CD4-positive, alpha-beta T cell (primary cell): ENCODE measurements at regions not wholly inside any gene's neighbourhood (a gene's known extent, or its start where the extent isn't known, plus 50 kb on each side); places are given as distances from the start of the nearest gene placed in this dataset.
"Not testable (repeated sequence)": the region's sequence is repeated elsewhere in the genome, so short reads cannot be mapped to it uniquely, and the experiment has no call there.

Experiments
- ATAC-seq: fragments of 200-7000 bp; cut with Tn5 transposase; one replicate; pipeline ENCODE4 v1.10.0; 2022; ENCODE audit warnings: mild to moderate bottlenecking; ENCODE audit not compliant: poor library complexity
- CTCF ChIA-PET: fragments of 350-600 bp; sonication (Branson Sonifier 250); formaldehyde crosslinking; loops from one replicate; lab custom pipeline; 2021; ENCODE audit warnings: antibody characterized with exemption, inconsistent platforms; lab: Charles Lee
- POLR2A ChIA-PET: fragments of 350-600 bp; sonication (Branson Sonifier 250); formaldehyde crosslinking; loops from one replicate; lab custom pipeline; 2021; ENCODE audit warnings: antibody characterized with exemption, inconsistent platforms; lab: Charles Lee
- DNase-seq, 14 experiments: peaks; one replicate each; pipeline ENCODE4 v3.0.0-alpha.2; 2013 to 2020; ENCODE audit warnings: mixed read lengths in 2 of 14
- H3K27ac ChIP-seq, 2 donors: one replicate each; pipeline versions ENCODE4 v1.5.1 to v1.7.0; 2013; ENCODE audit warnings: low read length in 2 of 2, low read depth in 1 of 2, mild to moderate bottlenecking in 1 of 2
- H3K27me3 ChIP-seq, 2 experiments: 1 replicate in 1 of 2; 2 replicates in 1 of 2; pipeline versions ENCODE4 v1.6.1 to v1.7.0; 2013; ENCODE audit warnings: low read length in 2 of 2, control low read depth in 1 of 2, mild to moderate bottlenecking in 1 of 2, moderate library complexity in 1 of 2; ENCODE audit not compliant: insufficient read depth in 2 of 2, control insufficient read depth in 1 of 2
- H3K36me3 ChIP-seq: one replicate; pipeline ENCODE4 v1.6.1; 2013; ENCODE audit warnings: low read length, control low read depth; ENCODE audit not compliant: insufficient read depth
- H3K4me1 ChIP-seq: one replicate; pipeline ENCODE4 v1.6.1; 2013; ENCODE audit warnings: low read length, control low read depth; ENCODE audit not compliant: insufficient read depth
- H3K4me3 ChIP-seq: one replicate; pipeline ENCODE4 v1.5.1; 2013; ENCODE audit warnings: mild to moderate bottlenecking, low read length, moderate library complexity
- H3K9me3 ChIP-seq, 2 experiments: 1 replicate in 1 of 2; 2 replicates in 1 of 2; pipeline versions ENCODE4 v1.6.1 to v1.7.0; 2013; ENCODE audit warnings: low read length in 2 of 2, mild to moderate bottlenecking in 2 of 2, control low read depth in 1 of 2, moderate library complexity in 1 of 2; ENCODE audit not compliant: control insufficient read depth in 1 of 2, insufficient read depth in 1 of 2
- H3K27ac Mint-ChIP-seq: one replicate; pipeline ENCODE4 v1.8.0; 2020; ENCODE audit warnings: mixed read lengths
- H3K27me3 Mint-ChIP-seq: one replicate; pipeline ENCODE4 v1.8.0; 2021; ENCODE audit warnings: mixed read lengths
- H3K36me3 Mint-ChIP-seq: one replicate; pipeline ENCODE4 v1.8.0; 2021; ENCODE audit warnings: low read depth, mixed read lengths
- H3K4me1 Mint-ChIP-seq: one replicate; pipeline ENCODE4 v1.8.0; 2021; ENCODE audit warnings: low read depth, mixed read lengths
- H3K4me3 Mint-ChIP-seq: one replicate; pipeline ENCODE4 v1.8.0; 2020; ENCODE audit warnings: mild to moderate bottlenecking, mixed read lengths
- H3K9me3 Mint-ChIP-seq: one replicate; pipeline ENCODE4 v1.8.0; 2020; ENCODE audit warnings: mixed read lengths
- intact Hi-C, 2 experiments: fragments of 100-400 bp; cut with DNase I in 1 of 2; cut with micrococcal nuclease in 1 of 2; formaldehyde crosslinking; loops; one replicate each; pipeline versions ENCODE4 v1.15.1 to v1.9.0; 2023 to 2025; cut with DNase I, micrococcal nuclease
- TF ChIP-seq, protein P1 (sequence below): fragments of 200-600 bp; IDR thresholded peaks from one replicate; pipeline ENCODE4 v1.8.0; 2022; ENCODE audit warnings: antibody characterized with exemption, mild to moderate bottlenecking

DNA sequence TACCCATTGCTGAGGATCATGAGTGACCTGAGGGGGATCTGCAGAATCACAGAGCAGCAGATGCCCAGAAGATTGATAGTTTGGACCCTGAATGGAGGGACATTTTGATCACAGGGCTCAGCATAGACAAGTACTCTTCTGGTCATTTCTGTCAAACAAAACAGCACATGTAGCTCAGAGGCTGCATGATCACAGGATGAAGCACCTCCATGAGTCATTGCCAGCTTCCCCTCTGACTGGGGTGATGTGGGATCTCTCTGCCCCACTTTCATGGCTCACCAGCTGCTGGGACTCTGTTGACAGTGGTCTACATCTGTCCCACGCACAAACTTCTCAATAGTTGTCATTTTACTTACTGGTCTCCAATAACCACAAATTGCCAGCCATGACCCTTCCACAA is 264.1 kb downstream of the RPIA start:
- intact Hi-C loops, result no loop called here
- Histone ChIP-seq H3K9me3 (no peaks in the 10 kb centered on the region), H3K4me3 (no peak overlapping the region), H3K36me3 (no peaks in the 10 kb centered on the region), H3K4me1 (no peaks in the 10 kb centered on the region), H3K27ac (no peak overlapping the region), H3K27me3 (peaks cover 0 to 4% of the 10 kb centered on the region in 2 experiments)
- H3K9me3 Mint-ChIP-seq, result no peaks in the 10 kb centered on the region
- no peak for DNase-seq
- no peak overlapping the region for H3K27ac Mint-ChIP-seq
- H3K27me3 Mint-ChIP-seq, result peaks cover 25% of the 10 kb centered on the region
- ATAC-seq, result no peak
- CTCF ChIA-PET, result no interaction called here
- POLR2A ChIA-PET, result no interaction called here
- no peak overlapping the region for H3K4me3 Mint-ChIP-seq
- TF ChIP-seq, protein P1, sequence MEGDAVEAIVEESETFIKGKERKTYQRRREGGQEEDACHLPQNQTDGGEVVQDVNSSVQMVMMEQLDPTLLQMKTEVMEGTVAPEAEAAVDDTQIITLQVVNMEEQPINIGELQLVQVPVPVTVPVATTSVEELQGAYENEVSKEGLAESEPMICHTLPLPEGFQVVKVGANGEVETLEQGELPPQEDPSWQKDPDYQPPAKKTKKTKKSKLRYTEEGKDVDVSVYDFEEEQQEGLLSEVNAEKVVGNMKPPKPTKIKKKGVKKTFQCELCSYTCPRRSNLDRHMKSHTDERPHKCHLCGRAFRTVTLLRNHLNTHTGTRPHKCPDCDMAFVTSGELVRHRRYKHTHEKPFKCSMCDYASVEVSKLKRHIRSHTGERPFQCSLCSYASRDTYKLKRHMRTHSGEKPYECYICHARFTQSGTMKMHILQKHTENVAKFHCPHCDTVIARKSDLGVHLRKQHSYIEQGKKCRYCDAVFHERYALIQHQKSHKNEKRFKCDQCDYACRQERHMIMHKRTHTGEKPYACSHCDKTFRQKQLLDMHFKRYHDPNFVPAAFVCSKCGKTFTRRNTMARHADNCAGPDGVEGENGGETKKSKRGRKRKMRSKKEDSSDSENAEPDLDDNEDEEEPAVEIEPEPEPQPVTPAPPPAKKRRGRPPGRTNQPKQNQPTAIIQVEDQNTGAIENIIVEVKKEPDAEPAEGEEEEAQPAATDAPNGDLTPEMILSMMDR, result no peak
- no peaks in the 10 kb centered on the region for H3K4me1 Mint-ChIP-seq
- H3K36me3 Mint-ChIP-seq, result no peaks in the 10 kb centered on the region

DNA sequence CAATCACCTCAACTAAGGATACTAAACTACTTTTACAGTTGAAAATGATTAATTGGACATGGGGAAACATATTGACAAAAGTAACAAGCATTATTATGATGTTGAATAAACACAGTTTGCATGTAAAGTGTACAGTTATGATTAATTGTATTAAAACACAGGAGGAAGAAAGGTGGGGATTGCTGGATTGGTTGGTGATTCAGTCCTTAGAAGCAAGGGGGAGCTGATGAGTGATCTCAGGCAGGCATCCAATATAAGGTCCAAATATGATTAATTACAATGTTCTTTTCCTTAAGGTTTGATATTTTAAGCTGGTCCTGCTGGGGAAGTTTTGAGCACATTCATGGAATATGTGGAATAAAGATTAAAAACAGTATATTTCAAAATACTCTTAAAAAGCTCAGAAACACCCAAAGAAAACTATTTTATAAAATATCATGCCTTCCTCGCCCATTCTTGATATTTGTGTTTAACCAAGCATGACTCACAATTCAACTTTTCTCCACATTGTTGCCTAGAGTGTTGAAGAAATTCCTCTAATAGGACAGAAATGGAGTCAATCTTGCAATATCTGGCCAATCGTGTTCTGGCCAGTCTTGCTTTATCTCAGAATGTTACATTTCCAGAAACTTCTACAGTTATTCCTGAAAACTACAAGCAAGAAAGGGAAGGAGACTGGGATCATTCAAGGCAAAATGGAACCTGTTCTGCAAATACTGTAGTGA is 268.2 kb downstream of the RPIA start:
- POLR2A ChIA-PET, result no interaction called here
- intact Hi-C loops, result no loop called here
- Mint-ChIP-seq H3K9me3 (no peaks in the 10 kb centered on the region), H3K27ac (no peak overlapping the region), H3K36me3 (no peaks in the 10 kb centered on the region), H3K4me1 (no peaks in the 10 kb centered on the region), H3K4me3 (no peak overlapping the region), H3K27me3 (peaks cover 22% of the 10 kb centered on the region)
- Histone ChIP-seq H3K36me3 (no peaks in the 10 kb centered on the region), H3K4me3 (no peak overlapping the region), H3K27me3 (no peaks in the 10 kb centered on the region), H3K9me3 (no peaks in the 10 kb centered on the region), H3K27ac (no peak overlapping the region), H3K4me1 (no peaks in the 10 kb centered on the region)
- TF ChIP-seq, protein P1, result no peak
- CTCF ChIA-PET, result no interaction called here
- no peak for DNase-seq
- no peak for ATAC-seq

DNA sequence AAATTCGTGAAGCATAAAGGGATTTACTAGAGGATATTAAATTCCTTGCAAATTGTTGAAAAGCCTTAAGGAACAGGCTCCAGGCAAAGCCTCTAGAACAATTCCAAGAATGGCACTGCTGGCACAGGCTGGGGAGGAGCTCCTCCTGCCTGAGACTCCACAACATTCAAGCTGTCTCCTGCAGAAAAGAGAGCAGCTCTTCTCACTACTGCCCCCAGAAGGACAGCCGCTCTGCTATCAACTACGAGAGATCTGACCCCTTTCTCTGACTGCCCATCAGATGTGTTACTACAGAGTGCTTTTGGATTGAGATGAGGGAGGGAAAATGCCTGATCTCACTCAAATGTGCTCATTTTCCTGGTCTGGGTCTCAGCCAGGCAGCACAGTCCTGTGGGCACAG is 269.9 kb downstream of the RPIA start:
- CTCF ChIA-PET, result not testable (repeated sequence)

DNA sequence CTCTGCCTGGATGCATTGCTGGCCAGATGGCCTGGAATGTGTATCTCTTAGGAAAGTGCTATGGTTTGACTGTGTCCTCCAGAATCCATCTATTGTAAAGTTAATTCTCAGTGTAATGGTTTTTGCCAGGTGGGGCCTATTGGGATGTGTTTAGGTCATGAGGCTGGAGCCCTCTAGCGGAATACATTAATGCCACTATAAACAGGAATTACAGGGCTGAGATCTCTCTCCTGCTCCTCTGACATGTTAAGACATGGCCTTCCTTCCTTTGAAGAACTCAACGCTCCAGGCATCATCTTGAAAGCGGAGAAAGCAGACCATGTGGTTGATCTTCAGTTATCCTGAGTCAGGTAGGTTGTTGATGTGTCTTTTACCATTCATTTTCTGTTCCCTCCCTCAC is 276.4 kb downstream of the RPIA start:
- CTCF ChIA-PET, result no interaction called here
- no peak for ATAC-seq

More for the DNA sequence above, 269.9 kb downstream of the RPIA start:
- H3K9me3 Mint-ChIP-seq, H3K36me3 Mint-ChIP-seq, H3K4me3 Mint-ChIP-seq, H3K4me1 Mint-ChIP-seq, H3K27ac ChIP-seq, H3K4me1 ChIP-seq, ATAC-seq, H3K4me3 ChIP-seq, intact Hi-C loops, H3K27me3 ChIP-seq, POLR2A ChIA-PET, DNase-seq, H3K27ac Mint-ChIP-seq, H3K36me3 ChIP-seq, H3K9me3 ChIP-seq: not testable (repeated sequence)
- peaks cover 20% of the 10 kb centered on the region for H3K27me3 Mint-ChIP-seq

DNA sequence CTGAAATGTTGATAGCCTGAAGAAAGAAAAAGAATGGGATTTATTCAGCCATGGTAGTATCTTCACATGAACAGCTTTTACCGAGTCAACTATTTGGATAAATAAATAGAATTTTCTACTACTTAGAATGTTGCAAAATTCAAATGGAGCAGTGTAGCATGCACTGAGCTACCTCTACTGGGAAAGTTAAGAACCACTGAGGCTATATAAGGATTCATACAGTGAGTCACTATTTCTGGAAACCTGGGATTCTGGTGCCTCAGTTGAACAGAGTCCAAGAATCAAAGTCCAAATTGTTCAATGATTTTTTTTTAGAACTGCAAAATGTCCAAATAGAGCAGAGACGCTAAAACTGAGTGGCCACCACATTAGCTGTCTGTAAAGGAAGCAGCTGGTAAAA is 286.5 kb downstream of the RPIA start:
- H3K36me3 ChIP-seq, H3K27ac Mint-ChIP-seq, H3K36me3 Mint-ChIP-seq, H3K27me3 Mint-ChIP-seq, ATAC-seq, DNase-seq, H3K4me1 Mint-ChIP-seq, H3K4me3 Mint-ChIP-seq, POLR2A ChIA-PET, H3K9me3 Mint-ChIP-seq, H3K27me3 ChIP-seq, CTCF ChIA-PET, H3K4me3 ChIP-seq, H3K27ac ChIP-seq, H3K4me1 ChIP-seq, H3K9me3 ChIP-seq, intact Hi-C loops: not testable (repeated sequence)

More for the DNA sequence above, 276.4 kb downstream of the RPIA start:
- Mint-ChIP-seq H3K27me3 (no peaks in the 10 kb centered on the region), H3K27ac (no peak overlapping the region), H3K4me3 (no peak overlapping the region), H3K4me1 (no peaks in the 10 kb centered on the region), H3K9me3 (no peaks in the 10 kb centered on the region), H3K36me3 (no peaks in the 10 kb centered on the region)
- H3K4me1 ChIP-seq, result no peaks in the 10 kb centered on the region
- intact Hi-C loops, result no loop called here
- peaks cover 0 to 4% of the 10 kb centered on the region in 2 experiments for H3K27me3 ChIP-seq
- H3K9me3 ChIP-seq, result no peaks in the 10 kb centered on the region
- POLR2A ChIA-PET, result no interaction called here
- no peaks in the 10 kb centered on the region for H3K36me3 ChIP-seq
- H3K27ac ChIP-seq, result no peak overlapping the region
- TF ChIP-seq, protein P1, result no peak
- no peak overlapping the region for H3K4me3 ChIP-seq
- DNase-seq, result no peak
